Suppressor macrophage (primary cell): ENCODE measurements at regions not wholly inside any gene's neighbourhood (a gene's known extent, or its start where the extent isn't known, plus 50 kb on each side); places are given as distances from the start of the nearest gene placed in this dataset.

Experiments
- DNase-seq, 4 experiments: peaks; one replicate each; pipeline ENCODE4 v3.0.0-alpha.2; 2020 to 2022

DNA sequence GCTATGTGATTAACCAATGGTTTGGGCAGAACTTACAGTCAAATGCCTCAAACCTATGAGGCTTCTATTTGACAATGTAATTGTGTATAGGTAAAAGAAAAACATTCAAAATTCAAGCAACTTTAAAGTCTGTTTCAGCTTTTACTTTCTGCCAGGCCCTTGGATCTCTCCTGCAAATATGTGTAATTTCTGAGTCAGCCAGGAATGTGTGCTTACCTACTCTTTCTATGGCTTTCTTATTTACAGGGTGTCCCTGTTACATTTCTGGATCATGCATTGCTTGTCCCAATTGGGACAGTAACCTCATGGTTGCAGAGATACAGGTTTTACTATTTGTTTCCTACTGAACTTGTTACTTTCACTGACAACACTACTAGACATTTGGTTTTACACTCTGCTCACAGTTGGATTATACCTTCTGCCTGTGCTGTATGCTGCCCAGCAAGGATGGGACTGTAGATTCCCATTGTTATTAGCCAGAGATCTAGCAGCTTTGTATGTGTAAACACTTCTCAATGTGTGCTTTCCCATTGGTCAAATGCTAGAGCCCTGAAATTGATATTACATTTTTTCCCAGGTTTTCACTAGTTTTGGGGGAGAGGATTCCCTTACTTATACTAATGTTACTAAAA lies 355.3 kb downstream of the ARL4A start:
- DNase-seq, result no peak

DNA sequence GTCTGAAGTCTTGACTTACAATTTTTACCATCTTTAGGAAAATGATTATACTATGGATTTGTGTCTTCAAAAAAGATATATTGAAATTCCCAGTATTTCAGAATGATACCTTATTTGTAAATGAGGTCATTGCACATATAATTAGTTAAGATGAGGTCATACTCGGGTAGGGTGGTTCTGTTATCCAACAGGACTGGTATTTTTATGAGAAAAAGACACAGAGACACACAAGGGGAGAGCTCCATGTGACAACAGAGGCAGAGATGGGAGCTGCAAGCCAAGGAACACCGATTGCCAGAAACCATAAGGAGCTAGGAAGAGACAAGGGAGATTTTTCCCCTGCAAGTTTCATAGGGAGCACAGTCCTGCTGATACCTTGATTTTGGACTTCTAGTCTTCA lies 356.9 kb downstream of the ARL4A start:
- DNase-seq, result no peak

GRCh38 chr7:13047061-13047460 lies 359.6 kb downstream of the ARL4A start:
- DNase-seq, result no peak

DNA sequence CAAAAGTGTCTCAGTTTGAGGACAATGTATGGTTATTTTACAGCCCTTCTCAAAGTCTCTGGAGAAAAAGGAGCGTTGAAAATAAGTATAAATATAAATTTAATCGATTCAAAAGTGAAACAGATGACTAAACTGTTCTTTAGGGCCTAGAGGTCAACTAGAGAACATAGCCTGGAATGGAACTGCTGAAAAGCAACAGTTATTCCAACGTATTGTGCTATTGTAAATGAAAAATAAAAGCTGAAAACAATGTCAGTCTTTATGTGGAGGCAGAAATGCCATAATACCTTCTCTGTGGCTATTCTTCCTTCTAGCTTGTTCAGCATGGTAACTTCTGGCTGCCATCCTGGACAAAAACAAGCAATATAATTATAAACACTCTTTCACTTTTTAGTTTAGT lies 362.5 kb downstream of the ARL4A start:
- no peak for DNase-seq

DNA sequence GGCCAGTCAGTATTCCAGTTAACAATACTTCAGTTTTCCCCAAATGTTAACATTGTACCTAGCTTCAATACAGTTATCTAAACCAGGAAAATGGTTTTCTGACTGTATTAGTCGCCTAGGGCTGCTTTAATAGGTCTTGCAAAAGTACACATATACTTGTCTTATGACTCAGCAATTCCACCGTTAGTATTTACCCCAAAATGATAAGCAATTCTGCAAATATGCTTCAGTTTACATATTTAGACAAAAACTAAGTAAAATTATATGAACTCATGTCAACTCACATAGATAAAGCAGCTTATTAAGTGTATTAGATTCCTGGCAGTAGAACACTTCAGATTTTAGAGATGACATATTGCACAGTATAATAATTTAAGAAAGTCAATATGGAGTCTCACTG lies 363.3 kb downstream of the ARL4A start:
- DNase-seq, result no peak

GRCh38 chr7:13055732-13056368 lies 368.4 kb downstream of the ARL4A start:
- DNase-seq, result peak; percentile 17 to 55 (median 42)

- DNase-seq, result peak in 2 of 4 experiments; percentile 49 to 53
These were observed 370.2 kb downstream of the ARL4A start for GRCh38 chr7:13057462-13058200.

GRCh38 chr7:13060173-13060572 lies 372.7 kb downstream of the ARL4A start:
- DNase-seq, result no peak

GRCh38 chr7:13061115-13061514 lies 373.7 kb downstream of the ARL4A start:
- DNase-seq, result no peak

DNA sequence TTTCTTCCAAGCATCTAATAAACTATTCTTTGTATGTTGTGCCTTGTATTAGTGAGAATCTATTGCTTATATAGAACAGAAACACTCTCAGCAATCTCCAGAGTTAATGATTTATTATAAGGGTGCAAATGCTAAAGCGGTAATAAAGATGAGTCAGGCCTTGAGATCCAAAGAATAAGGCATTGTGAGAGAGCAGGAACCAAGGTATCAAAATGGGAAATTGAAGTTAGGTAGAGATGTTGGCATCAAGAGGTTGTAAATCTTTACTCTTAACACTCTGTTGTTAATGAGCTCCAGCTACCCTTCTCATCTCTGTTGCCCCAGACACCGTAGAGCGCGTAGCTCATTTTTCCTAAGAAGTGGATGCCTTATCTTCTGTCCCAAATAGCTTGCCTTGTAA lies 375.2 kb downstream of the ARL4A start:
- no peak for DNase-seq

GRCh38 chr7:13067036-13067435 lies 379.6 kb downstream of the ARL4A start:
- no peak for DNase-seq

DNA sequence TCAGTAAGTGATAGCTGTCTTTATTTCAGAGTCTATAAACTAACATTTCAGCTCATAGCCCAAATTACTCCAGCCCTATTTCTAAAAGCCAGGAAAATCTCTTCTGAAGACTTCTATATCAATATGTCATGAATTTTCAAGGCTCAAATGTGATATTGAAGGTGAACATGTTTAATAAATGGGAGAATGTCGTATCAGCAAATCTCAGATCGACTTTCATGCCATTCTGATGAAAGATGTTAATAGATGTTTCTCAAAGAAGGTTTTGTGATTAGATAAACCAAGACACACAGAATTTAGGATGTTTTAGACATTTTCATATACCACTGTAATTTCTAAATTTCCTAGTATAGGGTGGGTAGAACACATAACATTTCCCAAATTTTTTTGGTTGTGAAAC lies 380.6 kb downstream of the ARL4A start:
- no peak for DNase-seq

DNA sequence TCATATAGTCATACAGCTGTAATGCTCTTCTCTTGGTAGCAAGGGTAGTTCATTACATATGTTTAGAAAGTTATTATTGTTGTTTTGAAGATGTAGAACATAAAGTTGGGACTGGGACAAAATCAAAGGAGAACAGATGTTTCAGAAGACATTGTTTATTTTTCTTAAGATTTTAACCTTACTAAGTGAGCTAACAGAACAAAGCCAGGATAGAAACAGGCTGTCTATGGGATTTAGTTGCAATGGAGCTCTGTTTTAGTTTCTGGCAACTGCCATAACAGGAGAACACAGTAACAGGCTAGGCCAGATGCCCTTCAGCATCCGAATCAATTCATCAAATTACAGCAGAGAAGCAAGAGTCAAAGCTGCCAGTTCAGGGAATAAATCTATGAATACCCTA lies 382.4 kb downstream of the ARL4A start:
- DNase-seq, result no peak

- DNase-seq, result no peak
These were observed 384.6 kb downstream of the ARL4A start for GRCh38 chr7:13072014-13072413.

GRCh38 chr7:13077466-13077865 lies 390.0 kb downstream of the ARL4A start:
- DNase-seq, result no peak

- DNase-seq, result no peak
These were observed 390.7 kb downstream of the ARL4A start for GRCh38 chr7:13078105-13078504.

DNA sequence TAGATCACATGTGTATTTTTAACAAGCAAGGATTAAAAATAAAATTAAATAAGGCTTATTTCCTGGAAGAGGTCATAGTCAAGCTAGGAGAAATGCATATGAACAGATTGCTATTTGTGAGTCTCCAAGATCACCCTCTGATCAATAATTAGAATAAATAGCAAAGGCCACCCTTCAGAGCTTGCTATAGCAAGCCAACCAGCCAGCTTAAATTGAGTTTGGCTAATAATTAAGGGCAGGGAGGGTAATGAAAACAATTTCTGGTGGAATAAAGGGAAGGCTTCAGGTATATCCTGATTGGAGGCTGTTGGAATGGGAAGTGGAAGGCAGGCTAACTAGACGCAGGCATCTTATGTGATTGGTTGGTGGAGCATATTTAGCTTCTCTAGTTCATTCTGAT lies 403.5 kb downstream of the ARL4A start:
- no peak for DNase-seq

DNA sequence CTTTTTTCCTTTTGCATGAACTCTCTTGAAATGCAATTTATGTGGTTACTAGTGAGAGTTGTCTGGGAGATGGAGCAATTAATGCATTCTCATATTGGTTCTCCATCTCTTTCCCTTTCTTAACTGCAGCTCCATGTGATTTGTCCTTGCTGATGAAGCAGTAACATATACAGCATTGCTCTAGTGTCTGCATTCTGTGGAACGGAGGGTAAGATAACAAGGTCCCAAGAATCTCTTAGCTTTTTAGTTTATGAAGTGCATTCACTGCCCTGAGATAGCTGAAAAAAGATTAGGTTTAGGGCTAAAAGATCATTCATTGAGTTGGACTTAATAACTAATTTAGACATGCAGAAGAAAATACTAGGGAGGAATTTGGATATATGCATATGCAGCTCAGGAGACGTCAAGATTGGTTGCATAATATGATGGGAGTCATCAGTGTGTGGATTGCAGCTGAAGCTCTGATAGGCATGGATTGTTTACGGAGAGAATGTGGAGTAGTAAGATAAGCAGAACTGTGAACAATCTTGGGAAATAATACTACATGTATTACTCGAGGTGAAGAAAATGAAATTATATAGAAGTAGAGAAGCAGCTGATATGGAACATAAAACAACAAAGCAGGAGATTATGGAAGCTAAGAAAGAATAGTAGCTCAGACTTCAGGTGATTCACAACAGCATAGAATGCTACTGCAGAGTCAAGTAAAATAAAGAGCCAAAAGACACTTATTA lies 404.7 kb downstream of the ARL4A start:
- DNase-seq, result no peak

GRCh38 chr7:13092708-13093005 lies 405.2 kb downstream of the ARL4A start:
- no peak for DNase-seq

GRCh38 chr7:13093160-13093559 lies 405.7 kb downstream of the ARL4A start:
- DNase-seq, result no peak

- no peak for DNase-seq
These were observed 410.1 kb downstream of the ARL4A start for GRCh38 chr7:13097499-13097898.

GRCh38 chr7:13098161-13098560 lies 410.7 kb downstream of the ARL4A start:
- DNase-seq, result no peak

GRCh38 chr7:13099154-13099795 lies 411.8 kb downstream of the ARL4A start:
- no peak for DNase-seq
